Ascending aorta (tissue), 2 donors: ENCODE measurements at regions not wholly inside any gene's neighbourhood (a gene's known extent, or its start where the extent isn't known, plus 50 kb on each side); places are given as distances from the start of the nearest gene placed in this dataset.

Experiments used
- DNase-seq, 2 donors: peaks; one replicate each; pipeline ENCODE4 v3.0.0-alpha.2; 2019; ENCODE audit warnings: low spot score in 2 of 2
- H3K27ac ChIP-seq, 2 donors: fragments of 200-600 bp; sonication (generic); one replicate each; pipeline ENCODE4 v1.5.1; 2016 to 2017; ENCODE audit warnings: mild to moderate bottlenecking in 1 of 2
- H3K27me3 ChIP-seq: fragments of 200-600 bp; sonication (generic); one replicate; pipeline ENCODE4 v1.5.1; 2017
- H3K36me3 ChIP-seq, 2 donors: fragments of 200-600 bp; sonication (generic); one replicate each; pipeline ENCODE4 v1.5.1; 2016
- H3K4me1 ChIP-seq, 2 donors: fragments of 200-600 bp; sonication (generic); one replicate each; pipeline ENCODE4 v1.5.1; 2016 to 2017; ENCODE audit warnings: mild to moderate bottlenecking in 1 of 2
- H3K4me3 ChIP-seq, 2 donors: fragments of 200-600 bp; sonication (generic); one replicate each; pipeline ENCODE4 v1.5.1; 2016 to 2017; ENCODE audit warnings: mild to moderate bottlenecking in 1 of 2
- H3K9me3 ChIP-seq, 2 donors: fragments of 200-600 bp; sonication (generic); one replicate each; pipeline ENCODE4 v1.5.1; 2016
- CTCF ChIP-seq, 3 experiments: fragments of 200-600 bp in 2 of 3; fragments of 450-650 bp in 1 of 3; sonication (generic) in 2 of 3; IDR thresholded peaks; one replicate each; pipeline ENCODE4 v1.5.1; 2016 to 2019; ENCODE audit warnings: antibody characterized with exemption in 3 of 3, mild to moderate bottlenecking in 1 of 3, moderate library complexity in 1 of 3
- intact Hi-C: fragments of 100-400 bp; cut with DNase I; formaldehyde crosslinking; loops from one replicate; pipeline ENCODE4 v1.15.1; 2023

DNA sequence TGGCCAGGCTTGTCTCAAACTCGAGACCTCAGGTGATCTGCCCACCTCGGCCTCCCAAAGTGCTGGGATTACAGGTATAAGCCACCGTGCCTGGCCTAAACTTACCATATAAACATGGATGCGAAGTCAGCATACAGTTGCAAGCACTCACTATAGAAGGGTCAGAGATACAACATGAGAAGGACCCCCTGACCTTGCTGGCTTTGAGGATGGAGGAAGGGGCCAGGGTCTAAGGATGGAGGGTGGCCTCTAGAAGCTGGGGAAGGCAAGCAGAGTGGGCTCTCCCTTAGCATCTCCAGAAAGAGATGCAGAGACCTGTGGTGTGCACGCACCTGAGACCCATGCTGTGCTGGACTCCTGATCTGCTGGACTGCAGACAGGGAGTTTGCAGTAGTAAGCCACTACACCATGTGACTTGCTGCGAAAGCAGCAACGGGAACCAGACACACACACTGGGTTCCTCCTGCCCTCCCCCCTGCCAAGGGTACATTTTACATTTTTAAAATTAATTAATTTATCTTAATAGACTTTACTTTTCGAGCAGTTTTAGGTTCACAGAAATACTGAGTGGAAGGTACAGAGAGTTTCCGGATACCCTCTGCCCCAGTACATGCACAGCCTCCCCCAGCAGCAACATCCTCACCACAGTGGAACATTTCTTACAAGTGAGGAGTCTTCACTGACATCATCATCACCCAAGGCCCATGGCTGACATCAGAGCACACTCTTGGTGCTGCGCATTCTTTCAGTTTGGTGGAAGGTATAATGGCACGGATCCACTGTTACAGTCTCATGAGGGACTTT is 170.1 kb upstream of the B3GAT1 start:
- Histone ChIP-seq H3K4me3 (no peak overlapping the region), H3K27me3 (no peaks in the 10 kb centered on the region), H3K27ac (no peak overlapping the region), H3K9me3 (no peaks in the 10 kb centered on the region), H3K36me3 (no peaks in the 10 kb centered on the region), H3K4me1 (no peaks in the 10 kb centered on the region)
- intact Hi-C loops = no loop called here
- no peak for TF ChIP-seq CTCF (IDR thresholded peaks at IDR 0.05)
- DNase-seq = no peak

GRCh38 chr11:134581121-134581626 is 169.1 kb upstream of the B3GAT1 start:
- H3K36me3 ChIP-seq = no peaks in the 10 kb centered on the region
- no peak for TF ChIP-seq CTCF (IDR thresholded peaks at IDR 0.05)
- no peaks in the 10 kb centered on the region for H3K27me3 ChIP-seq
- no peak overlapping the region for H3K27ac ChIP-seq
- no peak overlapping the region for H3K4me3 ChIP-seq
- H3K4me1 ChIP-seq = no peaks in the 10 kb centered on the region
- intact Hi-C loops = no loop called here
- DNase-seq = no peak
- no peaks in the 10 kb centered on the region for H3K9me3 ChIP-seq

DNA sequence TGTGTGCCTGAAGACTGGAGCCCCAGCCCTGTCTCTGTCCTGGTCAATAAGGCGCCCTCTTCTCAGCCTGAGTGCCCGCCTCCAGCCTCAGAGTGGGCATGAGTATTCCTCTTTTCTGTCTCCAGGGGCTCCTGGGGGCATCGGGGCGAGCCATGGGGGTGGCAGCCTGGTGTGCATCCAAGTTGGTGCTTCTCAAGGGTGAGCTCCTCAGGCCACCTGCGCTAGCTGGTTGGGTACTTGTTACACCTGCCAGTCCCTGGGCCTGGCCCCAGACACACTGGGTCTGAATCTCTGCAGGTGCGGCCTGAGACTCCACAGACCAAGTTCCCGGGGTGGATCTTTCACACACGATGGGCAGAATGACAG is 168.6 kb upstream of the B3GAT1 start:
- Histone ChIP-seq H3K27ac (no peak overlapping the region), H3K4me3 (no peak overlapping the region), H3K9me3 (no peaks in the 10 kb centered on the region), H3K36me3 (no peaks in the 10 kb centered on the region), H3K27me3 (no peaks in the 10 kb centered on the region), H3K4me1 (no peaks in the 10 kb centered on the region)
- intact Hi-C loops = no loop called here
- DNase-seq = no peak
- TF ChIP-seq CTCF (IDR thresholded peaks at IDR 0.05) = no peak

- no peak for DNase-seq
- no peak for TF ChIP-seq CTCF (IDR thresholded peaks at IDR 0.05)
- intact Hi-C loops = no loop called here
- no peaks in the 10 kb centered on the region for H3K27me3 ChIP-seq
- no peaks in the 10 kb centered on the region for H3K9me3 ChIP-seq
- no peaks in the 10 kb centered on the region for H3K36me3 ChIP-seq
- no peaks in the 10 kb centered on the region for H3K4me1 ChIP-seq
- H3K27ac ChIP-seq = no peak overlapping the region
- H3K4me3 ChIP-seq = no peak overlapping the region
These were observed 167.9 kb upstream of the B3GAT1 start for GRCh38 chr11:134579724-134580609.

DNA sequence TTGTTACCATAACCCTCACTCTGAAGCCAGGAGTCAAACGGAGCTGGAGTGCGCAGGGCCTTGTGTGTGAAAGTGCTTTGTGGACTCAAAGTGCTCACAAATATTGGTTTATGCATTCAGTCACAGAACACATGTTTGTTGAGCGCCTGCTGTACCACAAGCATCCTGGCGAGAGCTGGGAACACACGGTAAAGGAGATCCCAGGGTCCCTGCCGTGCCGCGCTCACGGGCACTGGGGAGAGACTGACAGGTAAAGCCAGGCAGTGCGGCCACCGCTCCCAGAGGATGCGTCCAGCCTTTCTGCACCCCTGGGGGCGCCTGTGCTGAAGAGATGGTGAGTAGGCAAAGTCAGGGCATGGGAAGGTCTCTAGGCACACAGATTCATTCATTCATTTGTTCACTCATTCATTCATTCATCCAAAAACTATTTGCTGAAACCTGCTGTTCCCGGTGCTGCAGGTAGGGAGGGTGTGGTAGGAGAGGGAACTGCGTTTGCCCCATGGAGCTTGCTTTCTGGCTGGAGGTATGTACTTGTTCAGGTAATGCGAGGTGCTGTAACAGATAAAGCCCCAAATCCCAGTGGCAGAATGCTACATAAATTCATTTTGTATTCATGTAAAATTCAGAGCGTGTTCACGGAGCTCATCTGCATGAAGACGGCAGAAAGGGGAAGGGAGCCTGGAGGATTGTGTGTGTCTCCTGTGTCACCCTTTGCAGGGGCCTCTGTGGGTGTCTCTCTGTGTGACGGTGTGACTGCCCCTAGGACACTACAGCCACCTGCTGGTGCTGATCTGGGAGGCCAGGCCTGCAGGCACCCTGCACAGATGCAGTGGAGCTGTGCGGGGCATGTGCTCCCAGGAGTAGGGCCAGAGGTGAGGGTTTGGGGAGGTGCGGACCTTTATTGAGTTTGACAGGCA is 167.0 kb upstream of the B3GAT1 start:
- no peak for DNase-seq
- Histone ChIP-seq H3K27me3 (no peaks in the 10 kb centered on the region), H3K27ac (no peak overlapping the region), H3K36me3 (no peaks in the 10 kb centered on the region), H3K4me3 (no peak overlapping the region), H3K9me3 (no peaks in the 10 kb centered on the region), H3K4me1 (no peaks in the 10 kb centered on the region)
- TF ChIP-seq CTCF (IDR thresholded peaks at IDR 0.05) = no peak
- intact Hi-C loops = no loop called here
